Nephron progenitor cell (in vitro differentiated cells): ENCODE measurements at regions not wholly inside any gene's neighbourhood (a gene's known extent, or its start where the extent isn't known, plus 50 kb on each side); places are given as distances from the start of the nearest gene placed in this dataset.
"Not testable (repeated sequence)": the region's sequence is repeated elsewhere in the genome, so short reads cannot be mapped to it uniquely, and the experiment has no call there.

ENCODE experiments used
- DNase-seq: peaks from one replicate; pipeline ENCODE4 v3.0.0; 2021
- H3K27ac Mint-ChIP-seq: 2 replicates; pipeline ENCODE4 v1.8.0; 2021; ENCODE audit warnings: mild to moderate bottlenecking, moderate library complexity, mixed read lengths
- H3K27me3 Mint-ChIP-seq: 2 replicates; pipeline ENCODE4 v1.8.0; 2021; ENCODE audit warnings: mild to moderate bottlenecking, low read depth, mixed read lengths; ENCODE audit not compliant: poor library complexity
- H3K36me3 Mint-ChIP-seq: 2 replicates; pipeline ENCODE4 v1.8.0; 2021; ENCODE audit warnings: low read depth, mixed read lengths
- H3K4me1 Mint-ChIP-seq: 2 replicates; pipeline ENCODE4 v1.8.0; 2021; ENCODE audit warnings: mixed read lengths
- H3K4me3 Mint-ChIP-seq: 2 replicates; pipeline ENCODE4 v1.8.0; 2021; ENCODE audit warnings: mild to moderate bottlenecking, moderate library complexity, mixed read lengths
- H3K9me3 Mint-ChIP-seq: 2 replicates; pipeline ENCODE4 v1.8.0; 2021; ENCODE audit warnings: mild to moderate bottlenecking, moderate library complexity, mixed read lengths
- CTCF ChIP-seq: fragments of 200-600 bp; sonication (generic); IDR thresholded peaks from 2 replicates; pipeline ENCODE4 v1.5.0; 2021; ENCODE audit warnings: antibody characterized with exemption

GRCh38 chr10:33861016-33861704, 526.7 kb upstream of the NRP1 start:
- no peak for TF ChIP-seq CTCF
- no peak for DNase-seq
- Mint-ChIP-seq H3K4me1 (peaks cover 47% of the 10 kb centered on the region), H3K27me3 (peaks cover 4% of the 10 kb centered on the region), H3K36me3 (peaks cover 5% of the 10 kb centered on the region), H3K4me3 (no peak overlapping the region), H3K27ac (no peak overlapping the region), H3K9me3 (no peaks in the 10 kb centered on the region)

GRCh38 chr10:33860552-33860951, 526.1 kb upstream of the NRP1 start:
- Mint-ChIP-seq H3K4me3 (no peak overlapping the region), H3K4me1 (peaks cover 45% of the 10 kb centered on the region), H3K9me3 (peaks cover 4% of the 10 kb centered on the region), H3K27ac (no peak overlapping the region), H3K27me3 (peaks cover 4% of the 10 kb centered on the region), H3K36me3 (peaks cover 5% of the 10 kb centered on the region)
- no peak for TF ChIP-seq CTCF
- no peak for DNase-seq

- Mint-ChIP-seq H3K27ac (no peak overlapping the region), H3K4me3 (no peak overlapping the region), H3K9me3 (peaks cover 11% of the 10 kb centered on the region), H3K4me1 (peaks cover 34% of the 10 kb centered on the region), H3K36me3 (peaks cover 2% of the 10 kb centered on the region), H3K27me3 (no peaks in the 10 kb centered on the region)
- DNase-seq, result no peak
- no peak for TF ChIP-seq CTCF
Observed at GRCh38 chr10:33859319-33860022, 525.0 kb upstream of the NRP1 start.

- Mint-ChIP-seq H3K36me3 (peaks cover 10% of the 10 kb centered on the region), H3K4me1 (peaks cover 26% of the 10 kb centered on the region), H3K9me3 (peaks cover 23% of the 10 kb centered on the region), H3K27ac (no peak overlapping the region), H3K27me3 (no peaks in the 10 kb centered on the region), H3K4me3 (no peak overlapping the region)
- DNase-seq, result no peak
- no peak for TF ChIP-seq CTCF
Observed at GRCh38 chr10:33858326-33858725, 523.9 kb upstream of the NRP1 start.

GRCh38 chr10:33853221-33853620, 518.8 kb upstream of the NRP1 start:
- not testable (repeated sequence) for DNase-seq, H3K27me3 Mint-ChIP-seq, H3K4me1 Mint-ChIP-seq, H3K27ac Mint-ChIP-seq, H3K4me3 Mint-ChIP-seq
- peaks cover 57% of the 10 kb centered on the region for H3K9me3 Mint-ChIP-seq
- H3K36me3 Mint-ChIP-seq, result peaks cover 17% of the 10 kb centered on the region

- Mint-ChIP-seq H3K9me3 (peaks cover 51% of the 10 kb centered on the region), H3K4me3 (no peak overlapping the region), H3K27me3 (peaks cover 4% of the 10 kb centered on the region), H3K27ac (no peak overlapping the region), H3K4me1 (no peaks in the 10 kb centered on the region), H3K36me3 (peaks cover 21% of the 10 kb centered on the region)
- DNase-seq, result no peak
- TF ChIP-seq CTCF, result no peak
Observed at GRCh38 chr10:33843379-33843778, 508.9 kb upstream of the NRP1 start.
